A204.1 (cell line): ENCODE measurements at regions not wholly inside any gene's neighbourhood (a gene's known extent, or its start where the extent isn't known, plus 50 kb on each side); places are given as distances from the start of the nearest gene placed in this dataset.
A peak's percentile ranks its signal among the peaks of the same experiment; 100 is the strongest.
"Not testable (repeated sequence)": the region's sequence is repeated elsewhere in the genome, so short reads cannot be mapped to it uniquely, and the experiment has no call there.

Experiments
- FAIRE-seq: peaks from 2 replicates; lab custom pipeline; 2012; peaks lifted over from hg19 to GRCh38; lab: Jason Lieb, UNC

- FAIRE-seq, result no peak
Observed at GRCh38 chr12:84495711-84496110, 416.9 kb downstream of the SLC6A15 start.

GRCh38 chr12:84492351-84492883 is 420.2 kb downstream of the SLC6A15 start:
- no peak for FAIRE-seq

DNA sequence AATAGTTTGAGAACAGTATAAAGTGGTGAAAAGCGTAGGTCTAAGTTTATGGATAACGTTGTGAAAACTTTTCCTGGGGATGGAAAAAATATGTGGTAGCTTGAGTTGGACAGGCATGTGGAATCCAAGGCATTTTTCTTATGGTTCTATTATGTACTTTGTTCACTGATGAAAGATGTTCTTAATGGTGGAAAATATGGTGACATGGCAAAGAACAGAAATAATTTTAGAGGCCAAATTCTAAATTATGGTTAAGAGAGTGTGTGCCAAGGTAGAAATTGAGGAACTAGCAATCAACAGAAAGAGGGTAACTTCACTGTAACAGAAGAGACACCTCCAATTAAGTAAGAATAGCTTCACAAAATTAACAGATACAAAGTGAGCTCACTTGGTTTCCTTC is 427.8 kb downstream of the SLC6A15 start:
- FAIRE-seq, result no peak

- FAIRE-seq, result no peak
Observed at GRCh38 chr12:84480803-84481202, 431.8 kb downstream of the SLC6A15 start.

- FAIRE-seq, result no peak
Observed at GRCh38 chr12:84470361-84470760, 442.2 kb downstream of the SLC6A15 start.

DNA sequence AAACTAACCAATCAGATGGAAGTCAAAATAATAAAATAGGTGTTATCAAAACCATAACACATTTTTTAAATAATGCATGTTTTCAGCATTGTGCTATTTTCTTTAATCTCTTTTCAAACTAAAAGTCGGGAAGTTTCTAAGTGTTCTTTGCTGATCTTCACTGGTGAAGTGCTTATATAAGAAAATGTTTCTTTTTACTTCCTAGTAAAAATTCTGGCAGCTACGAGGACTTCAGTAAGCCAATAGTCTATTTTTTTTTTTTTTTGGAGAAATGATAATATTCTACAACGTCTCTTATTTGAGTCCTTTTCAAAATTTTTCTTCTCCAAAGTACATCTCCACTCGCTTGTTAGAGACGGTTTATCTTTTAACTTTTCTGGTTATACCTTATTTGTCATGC is 448.0 kb downstream of the SLC6A15 start:
- no peak for FAIRE-seq

GRCh38 chr12:84463741-84464495 is 448.7 kb downstream of the SLC6A15 start:
- FAIRE-seq, result no peak

GRCh38 chr12:84455598-84455997 is 457.0 kb downstream of the SLC6A15 start:
- no peak for FAIRE-seq

- FAIRE-seq, result not testable (repeated sequence)
Observed at GRCh38 chr12:84446478-84446877, 466.1 kb downstream of the SLC6A15 start.

- no peak for FAIRE-seq
Observed at GRCh38 chr12:84436134-84436533, 476.5 kb downstream of the SLC6A15 start.

DNA sequence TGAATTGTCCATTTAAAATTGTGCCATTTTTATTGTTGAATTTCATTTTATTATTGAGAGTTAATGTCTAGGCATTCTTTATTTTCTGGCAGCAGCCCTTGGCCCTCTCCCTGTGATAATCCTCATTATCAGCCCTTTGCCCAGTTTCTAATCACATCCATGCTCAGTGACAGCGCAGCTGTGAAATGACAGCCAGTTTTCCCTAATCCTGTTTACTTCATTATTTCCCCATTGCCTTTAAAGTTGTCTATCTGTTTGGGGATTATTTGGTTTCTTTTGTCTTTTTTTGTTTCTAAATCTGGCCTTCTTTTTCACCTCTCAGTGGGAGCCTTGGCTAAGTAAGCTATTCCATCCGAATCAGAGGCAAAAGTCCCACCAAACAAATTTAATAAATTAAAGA is 476.9 kb downstream of the SLC6A15 start:
- no peak for FAIRE-seq

DNA sequence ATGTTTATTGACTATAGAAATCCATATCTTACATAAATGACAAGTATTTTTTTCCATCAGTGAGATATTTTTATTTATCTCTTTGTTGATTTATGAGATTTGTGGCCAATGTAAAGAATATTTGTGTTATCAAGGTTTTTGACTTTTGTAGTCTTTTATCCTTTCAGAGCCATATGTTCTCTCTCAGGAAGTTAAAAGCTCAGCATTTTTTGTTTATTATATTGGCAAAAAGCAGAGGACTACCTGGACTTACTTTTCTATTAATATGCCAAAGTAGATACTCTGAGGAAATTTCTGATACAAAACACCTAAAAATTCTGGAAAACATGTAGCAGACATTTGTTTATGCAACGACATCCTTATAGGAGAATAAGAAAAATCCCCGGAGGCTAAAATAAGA is 490.3 kb downstream of the SLC6A15 start:
- no peak for FAIRE-seq

DNA sequence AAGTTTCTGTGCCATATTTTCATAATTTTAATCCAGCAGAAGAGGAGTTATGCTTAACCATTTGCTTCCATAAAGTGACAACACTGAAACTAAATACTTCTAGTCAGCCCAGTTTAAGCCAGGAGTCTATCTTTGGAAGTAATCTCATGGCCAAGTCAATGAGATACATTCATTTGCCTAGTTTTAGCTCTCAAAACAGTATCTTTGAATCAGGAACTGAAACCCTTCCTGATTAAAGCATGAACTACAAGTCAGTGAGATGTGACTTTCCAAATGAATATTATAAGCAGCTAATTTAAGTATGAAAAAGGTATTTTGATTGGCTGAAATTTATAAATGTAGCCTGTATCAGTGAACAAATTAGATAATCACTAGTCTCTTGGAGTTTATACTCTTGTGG is 491.5 kb downstream of the SLC6A15 start:
- no peak for FAIRE-seq

GRCh38 chr12:84416626-84417025 is 496.0 kb downstream of the SLC6A15 start:
- FAIRE-seq, result no peak

DNA sequence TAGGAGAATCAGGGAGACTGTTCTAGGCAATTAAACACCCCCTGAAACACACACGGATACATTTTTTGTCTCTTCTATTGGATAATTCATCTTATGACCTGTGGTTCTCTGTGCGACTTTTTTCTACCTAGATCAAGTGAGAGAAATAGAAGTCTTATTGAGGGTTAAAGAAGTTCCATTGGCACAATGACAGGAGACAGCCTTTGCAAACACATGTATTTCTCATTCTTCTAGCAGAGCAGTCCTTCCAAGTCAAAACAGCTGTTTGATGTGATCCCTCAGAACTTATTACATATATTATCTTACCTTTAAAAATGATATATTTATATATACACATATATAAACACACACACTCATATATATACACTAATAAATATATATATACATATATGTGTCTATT is 496.7 kb downstream of the SLC6A15 start:
- no peak for FAIRE-seq

- FAIRE-seq, result no peak
Observed at GRCh38 chr12:84413656-84414055, 498.9 kb downstream of the SLC6A15 start.

GRCh38 chr12:84412226-84412625 is 500.4 kb downstream of the SLC6A15 start:
- no peak for FAIRE-seq

- no peak for FAIRE-seq
Observed at GRCh38 chr12:84411031-84411430, 501.6 kb downstream of the SLC6A15 start.

DNA sequence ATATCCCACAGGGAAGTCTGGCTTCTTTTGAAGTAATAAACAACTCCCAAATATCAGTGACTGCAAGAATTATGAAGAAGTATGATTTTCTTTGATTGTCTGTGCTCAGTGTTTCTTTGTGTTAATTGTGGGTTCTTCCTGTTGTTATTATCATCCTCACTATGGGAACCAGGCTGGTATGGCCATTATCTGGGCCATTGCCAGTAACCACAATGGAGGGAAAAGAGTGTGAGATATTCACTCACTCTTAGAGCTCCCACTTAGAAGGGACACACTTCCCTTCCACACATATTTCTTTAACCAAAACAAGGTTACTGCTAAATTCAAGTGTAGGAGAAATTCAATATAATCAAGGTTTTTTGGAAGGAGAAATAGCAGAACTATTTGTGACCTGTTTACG is 503.7 kb downstream of the SLC6A15 start:
- no peak for FAIRE-seq

GRCh38 chr12:84406720-84407119 is 505.9 kb downstream of the SLC6A15 start:
- FAIRE-seq, result not testable (repeated sequence)

- no peak for FAIRE-seq
Observed at GRCh38 chr12:84397846-84398245, 514.8 kb downstream of the SLC6A15 start.

DNA sequence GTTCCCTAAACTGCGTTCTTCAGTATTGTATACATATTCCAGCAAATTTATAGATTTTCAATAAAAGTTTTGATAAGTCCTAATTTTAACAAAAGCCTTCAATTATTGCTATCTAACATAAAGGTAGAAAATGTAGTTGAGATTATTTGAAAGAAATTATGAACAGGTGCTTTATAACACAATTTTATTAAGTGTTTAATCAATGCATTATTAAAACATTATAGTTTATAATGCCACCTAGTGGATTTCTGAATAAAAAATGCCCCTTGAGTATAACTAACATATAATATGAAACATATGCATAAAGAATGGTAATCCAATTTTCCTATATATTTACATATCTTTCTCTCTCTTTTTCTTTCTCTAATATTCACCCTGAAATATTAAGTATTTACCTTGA is 515.3 kb downstream of the SLC6A15 start:
- peak; percentile 96 for FAIRE-seq

GRCh38 chr12:84391176-84391575 is 521.4 kb downstream of the SLC6A15 start:
- not testable (repeated sequence) for FAIRE-seq

DNA sequence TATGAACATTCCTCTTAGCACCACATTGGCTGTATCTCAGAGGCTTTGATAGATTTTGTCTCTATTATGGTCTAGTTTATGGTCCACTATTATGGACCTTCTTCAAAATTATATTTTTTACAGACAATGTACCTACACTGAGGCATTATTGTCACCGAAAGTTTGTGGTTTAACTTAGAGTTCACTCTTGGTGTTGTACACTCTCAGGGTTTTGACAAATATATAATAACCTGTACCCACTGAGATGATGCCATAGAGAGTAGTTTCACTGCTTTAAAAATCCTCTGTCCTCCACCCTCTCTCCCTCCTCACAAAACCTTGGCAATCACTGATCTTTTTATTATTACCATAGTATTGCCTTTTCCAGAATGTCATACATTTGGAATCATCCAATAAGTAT is 528.2 kb downstream of the SLC6A15 start:
- FAIRE-seq, result no peak
